WTC11 (cell line): ENCODE measurements at regions not wholly inside any gene's neighbourhood (a gene's known extent, or its start where the extent isn't known, plus 50 kb on each side); places are given as distances from the start of the nearest gene placed in this dataset.

ENCODE experiments used
- ATF1 ChIP-seq: sonication (generic); formaldehyde crosslinking; IDR thresholded peaks from 2 replicates; pipeline ENCODE4 v1.8.1; 2023; ENCODE audit warnings: mild to moderate bottlenecking, moderate library complexity, missing genetic modification reagents
- E2F5 ChIP-seq: sonication (generic); formaldehyde crosslinking; IDR thresholded peaks from 2 replicates; pipeline ENCODE4 v1.8.1; 2022; ENCODE audit warnings: mild to moderate bottlenecking, moderate library complexity, missing genetic modification reagents
- NFE2L1 ChIP-seq: sonication (generic); formaldehyde crosslinking; IDR thresholded peaks from 2 replicates; pipeline ENCODE4 v1.8.1; 2023; ENCODE audit warnings: missing genetic modification reagents
- USF1 ChIP-seq: sonication (generic); formaldehyde crosslinking; IDR thresholded peaks from 2 replicates; pipeline ENCODE4 v1.8.0; 2022; ENCODE audit warnings: mild to moderate bottlenecking, missing genetic modification reagents
- TF ChIP-seq, protein P1 (sequence below): sonication (generic); formaldehyde crosslinking; IDR thresholded peaks from 2 replicates; pipeline ENCODE4 v1.8.0; 2022; ENCODE audit warnings: missing genetic modification reagents
- TF ChIP-seq, protein P2 (sequence below): fragments of 250-450 bp; sonication (Bioruptor Pico); IDR thresholded peaks from 2 replicates; pipeline ENCODE4 v1.9.0; 2021; ENCODE audit warnings: mild to moderate bottlenecking
- TF ChIP-seq, protein P3 (sequence below): sonication (generic); formaldehyde crosslinking; IDR thresholded peaks from 2 replicates; pipeline ENCODE4 v1.8.1; 2022; ENCODE audit warnings: missing genetic modification reagents, borderline replicate concordance
- TF ChIP-seq, protein P4 (sequence below): sonication (generic); formaldehyde crosslinking; IDR thresholded peaks from 2 replicates; pipeline ENCODE4 v1.8.0; 2023; ENCODE audit warnings: missing genetic modification reagents, mild to moderate bottlenecking, borderline replicate concordance
- TF ChIP-seq, protein P5 (sequence below): fragments of 250-450 bp; sonication (Bioruptor Pico); IDR thresholded peaks from 2 replicates; pipeline ENCODE4 v1.9.0; 2021; ENCODE audit warnings: mild to moderate bottlenecking
- TF ChIP-seq, protein P6 (sequence below): sonication (generic); formaldehyde crosslinking; IDR thresholded peaks from 2 replicates; pipeline ENCODE4 v1.8.1; 2023; ENCODE audit warnings: mild to moderate bottlenecking, missing genetic modification reagents, moderate library complexity

DNA sequence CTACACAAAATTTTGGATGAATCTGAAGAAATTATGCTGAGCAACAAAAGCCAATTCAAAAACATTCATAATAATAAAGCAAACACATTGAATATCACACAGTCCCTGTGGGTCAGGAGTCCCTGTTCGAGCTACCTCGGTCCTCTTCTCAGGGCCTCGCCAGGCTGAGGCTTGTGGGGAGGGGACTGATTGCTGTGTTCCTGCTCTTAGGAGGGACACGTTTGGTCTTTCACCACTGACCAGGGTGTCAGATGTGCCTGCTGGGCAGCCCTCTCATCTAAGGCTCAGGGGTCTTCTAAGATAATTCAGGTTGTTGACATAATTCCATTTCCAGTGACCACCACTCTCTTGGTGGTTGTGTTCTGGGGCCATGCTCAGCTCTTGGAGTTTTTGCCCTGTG lies 233.8 kb upstream of the PPP2R2D start (continued):
- TF ChIP-seq, protein P1, sequence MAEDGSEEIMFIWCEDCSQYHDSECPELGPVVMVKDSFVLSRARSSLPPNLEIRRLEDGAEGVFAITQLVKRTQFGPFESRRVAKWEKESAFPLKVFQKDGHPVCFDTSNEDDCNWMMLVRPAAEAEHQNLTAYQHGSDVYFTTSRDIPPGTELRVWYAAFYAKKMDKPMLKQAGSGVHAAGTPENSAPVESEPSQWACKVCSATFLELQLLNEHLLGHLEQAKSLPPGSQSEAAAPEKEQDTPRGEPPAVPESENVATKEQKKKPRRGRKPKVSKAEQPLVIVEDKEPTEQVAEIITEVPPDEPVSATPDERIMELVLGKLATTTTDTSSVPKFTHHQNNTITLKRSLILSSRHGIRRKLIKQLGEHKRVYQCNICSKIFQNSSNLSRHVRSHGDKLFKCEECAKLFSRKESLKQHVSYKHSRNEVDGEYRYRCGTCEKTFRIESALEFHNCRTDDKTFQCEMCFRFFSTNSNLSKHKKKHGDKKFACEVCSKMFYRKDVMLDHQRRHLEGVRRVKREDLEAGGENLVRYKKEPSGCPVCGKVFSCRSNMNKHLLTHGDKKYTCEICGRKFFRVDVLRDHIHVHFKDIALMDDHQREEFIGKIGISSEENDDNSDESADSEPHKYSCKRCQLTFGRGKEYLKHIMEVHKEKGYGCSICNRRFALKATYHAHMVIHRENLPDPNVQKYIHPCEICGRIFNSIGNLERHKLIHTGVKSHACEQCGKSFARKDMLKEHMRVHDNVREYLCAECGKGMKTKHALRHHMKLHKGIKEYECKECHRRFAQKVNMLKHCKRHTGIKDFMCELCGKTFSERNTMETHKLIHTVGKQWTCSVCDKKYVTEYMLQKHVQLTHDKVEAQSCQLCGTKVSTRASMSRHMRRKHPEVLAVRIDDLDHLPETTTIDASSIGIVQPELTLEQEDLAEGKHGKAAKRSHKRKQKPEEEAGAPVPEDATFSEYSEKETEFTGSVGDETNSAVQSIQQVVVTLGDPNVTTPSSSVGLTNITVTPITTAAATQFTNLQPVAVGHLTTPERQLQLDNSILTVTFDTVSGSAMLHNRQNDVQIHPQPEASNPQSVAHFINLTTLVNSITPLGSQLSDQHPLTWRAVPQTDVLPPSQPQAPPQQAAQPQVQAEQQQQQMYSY (CRISPR knock-in tag): no peak
- TF ChIP-seq, protein P2, sequence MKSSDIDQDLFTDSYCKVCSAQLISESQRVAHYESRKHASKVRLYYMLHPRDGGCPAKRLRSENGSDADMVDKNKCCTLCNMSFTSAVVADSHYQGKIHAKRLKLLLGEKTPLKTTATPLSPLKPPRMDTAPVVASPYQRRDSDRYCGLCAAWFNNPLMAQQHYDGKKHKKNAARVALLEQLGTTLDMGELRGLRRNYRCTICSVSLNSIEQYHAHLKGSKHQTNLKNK (CRISPR knock-in tag): no peak
- TF ChIP-seq E2F5 (CRISPR knock-in tag) (no peak), NFE2L1 (CRISPR knock-in tag) (no peak), ATF1 (CRISPR knock-in tag) (no peak), USF1 (no peak)
- TF ChIP-seq, protein P3, sequence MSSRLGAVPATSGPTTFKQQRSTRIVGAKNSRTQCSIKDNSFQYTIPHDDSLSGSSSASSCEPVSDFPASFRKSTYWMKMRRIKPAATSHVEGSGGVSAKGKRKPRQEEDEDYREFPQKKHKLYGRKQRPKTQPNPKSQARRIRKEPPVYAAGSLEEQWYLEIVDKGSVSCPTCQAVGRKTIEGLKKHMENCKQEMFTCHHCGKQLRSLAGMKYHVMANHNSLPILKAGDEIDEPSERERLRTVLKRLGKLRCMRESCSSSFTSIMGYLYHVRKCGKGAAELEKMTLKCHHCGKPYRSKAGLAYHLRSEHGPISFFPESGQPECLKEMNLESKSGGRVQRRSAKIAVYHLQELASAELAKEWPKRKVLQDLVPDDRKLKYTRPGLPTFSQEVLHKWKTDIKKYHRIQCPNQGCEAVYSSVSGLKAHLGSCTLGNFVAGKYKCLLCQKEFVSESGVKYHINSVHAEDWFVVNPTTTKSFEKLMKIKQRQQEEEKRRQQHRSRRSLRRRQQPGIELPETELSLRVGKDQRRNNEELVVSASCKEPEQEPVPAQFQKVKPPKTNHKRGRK (CRISPR knock-in tag): no peak
- TF ChIP-seq, protein P4, sequence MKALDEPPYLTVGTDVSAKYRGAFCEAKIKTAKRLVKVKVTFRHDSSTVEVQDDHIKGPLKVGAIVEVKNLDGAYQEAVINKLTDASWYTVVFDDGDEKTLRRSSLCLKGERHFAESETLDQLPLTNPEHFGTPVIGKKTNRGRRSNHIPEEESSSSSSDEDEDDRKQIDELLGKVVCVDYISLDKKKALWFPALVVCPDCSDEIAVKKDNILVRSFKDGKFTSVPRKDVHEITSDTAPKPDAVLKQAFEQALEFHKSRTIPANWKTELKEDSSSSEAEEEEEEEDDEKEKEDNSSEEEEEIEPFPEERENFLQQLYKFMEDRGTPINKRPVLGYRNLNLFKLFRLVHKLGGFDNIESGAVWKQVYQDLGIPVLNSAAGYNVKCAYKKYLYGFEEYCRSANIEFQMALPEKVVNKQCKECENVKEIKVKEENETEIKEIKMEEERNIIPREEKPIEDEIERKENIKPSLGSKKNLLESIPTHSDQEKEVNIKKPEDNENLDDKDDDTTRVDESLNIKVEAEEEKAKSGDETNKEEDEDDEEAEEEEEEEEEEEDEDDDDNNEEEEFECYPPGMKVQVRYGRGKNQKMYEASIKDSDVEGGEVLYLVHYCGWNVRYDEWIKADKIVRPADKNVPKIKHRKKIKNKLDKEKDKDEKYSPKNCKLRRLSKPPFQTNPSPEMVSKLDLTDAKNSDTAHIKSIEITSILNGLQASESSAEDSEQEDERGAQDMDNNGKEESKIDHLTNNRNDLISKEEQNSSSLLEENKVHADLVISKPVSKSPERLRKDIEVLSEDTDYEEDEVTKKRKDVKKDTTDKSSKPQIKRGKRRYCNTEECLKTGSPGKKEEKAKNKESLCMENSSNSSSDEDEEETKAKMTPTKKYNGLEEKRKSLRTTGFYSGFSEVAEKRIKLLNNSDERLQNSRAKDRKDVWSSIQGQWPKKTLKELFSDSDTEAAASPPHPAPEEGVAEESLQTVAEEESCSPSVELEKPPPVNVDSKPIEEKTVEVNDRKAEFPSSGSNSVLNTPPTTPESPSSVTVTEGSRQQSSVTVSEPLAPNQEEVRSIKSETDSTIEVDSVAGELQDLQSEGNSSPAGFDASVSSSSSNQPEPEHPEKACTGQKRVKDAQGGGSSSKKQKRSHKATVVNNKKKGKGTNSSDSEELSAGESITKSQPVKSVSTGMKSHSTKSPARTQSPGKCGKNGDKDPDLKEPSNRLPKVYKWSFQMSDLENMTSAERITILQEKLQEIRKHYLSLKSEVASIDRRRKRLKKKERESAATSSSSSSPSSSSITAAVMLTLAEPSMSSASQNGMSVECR: no peak
- TF ChIP-seq, protein P5, sequence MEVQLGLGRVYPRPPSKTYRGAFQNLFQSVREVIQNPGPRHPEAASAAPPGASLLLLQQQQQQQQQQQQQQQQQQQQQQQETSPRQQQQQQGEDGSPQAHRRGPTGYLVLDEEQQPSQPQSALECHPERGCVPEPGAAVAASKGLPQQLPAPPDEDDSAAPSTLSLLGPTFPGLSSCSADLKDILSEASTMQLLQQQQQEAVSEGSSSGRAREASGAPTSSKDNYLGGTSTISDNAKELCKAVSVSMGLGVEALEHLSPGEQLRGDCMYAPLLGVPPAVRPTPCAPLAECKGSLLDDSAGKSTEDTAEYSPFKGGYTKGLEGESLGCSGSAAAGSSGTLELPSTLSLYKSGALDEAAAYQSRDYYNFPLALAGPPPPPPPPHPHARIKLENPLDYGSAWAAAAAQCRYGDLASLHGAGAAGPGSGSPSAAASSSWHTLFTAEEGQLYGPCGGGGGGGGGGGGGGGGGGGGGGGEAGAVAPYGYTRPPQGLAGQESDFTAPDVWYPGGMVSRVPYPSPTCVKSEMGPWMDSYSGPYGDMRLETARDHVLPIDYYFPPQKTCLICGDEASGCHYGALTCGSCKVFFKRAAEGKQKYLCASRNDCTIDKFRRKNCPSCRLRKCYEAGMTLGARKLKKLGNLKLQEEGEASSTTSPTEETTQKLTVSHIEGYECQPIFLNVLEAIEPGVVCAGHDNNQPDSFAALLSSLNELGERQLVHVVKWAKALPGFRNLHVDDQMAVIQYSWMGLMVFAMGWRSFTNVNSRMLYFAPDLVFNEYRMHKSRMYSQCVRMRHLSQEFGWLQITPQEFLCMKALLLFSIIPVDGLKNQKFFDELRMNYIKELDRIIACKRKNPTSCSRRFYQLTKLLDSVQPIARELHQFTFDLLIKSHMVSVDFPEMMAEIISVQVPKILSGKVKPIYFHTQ: no peak
- TF ChIP-seq, protein P6, sequence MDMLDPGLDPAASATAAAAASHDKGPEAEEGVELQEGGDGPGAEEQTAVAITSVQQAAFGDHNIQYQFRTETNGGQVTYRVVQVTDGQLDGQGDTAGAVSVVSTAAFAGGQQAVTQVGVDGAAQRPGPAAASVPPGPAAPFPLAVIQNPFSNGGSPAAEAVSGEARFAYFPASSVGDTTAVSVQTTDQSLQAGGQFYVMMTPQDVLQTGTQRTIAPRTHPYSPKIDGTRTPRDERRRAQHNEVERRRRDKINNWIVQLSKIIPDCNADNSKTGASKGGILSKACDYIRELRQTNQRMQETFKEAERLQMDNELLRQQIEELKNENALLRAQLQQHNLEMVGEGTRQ: no peak
